ENCODE measurements at regions not wholly inside any gene's neighbourhood (a gene's known extent, or its start where the extent isn't known, plus 50 kb on each side); places are given as distances from the start of the nearest gene placed in this dataset.
A peak's percentile ranks its signal among the peaks of the same experiment; 100 is the strongest.

DNA sequence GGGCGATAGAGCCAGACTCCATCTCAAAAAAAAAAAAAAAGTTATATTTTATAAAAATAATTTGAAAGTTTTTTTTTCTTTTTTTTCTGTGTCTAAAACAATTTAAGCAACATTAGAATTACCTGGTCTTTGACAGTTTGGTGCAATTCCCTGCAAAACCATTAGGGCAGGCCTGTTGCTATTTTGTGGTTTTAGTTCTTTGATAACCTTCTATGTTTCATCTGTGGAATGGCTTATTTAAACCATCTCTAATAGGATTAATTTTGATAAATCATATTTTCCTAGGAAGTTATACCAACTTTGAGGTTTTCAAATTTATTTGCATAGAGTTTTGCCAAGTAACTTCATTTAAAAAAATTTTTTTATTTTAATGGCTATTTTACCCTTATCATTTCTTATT is 141.2 kb upstream of the TWIST2 start:
- Histone ChIP-seq H3K4me1 (peaks cover 0 to 19% (median 2%) of the 10 kb centered on the region in 4 donors), H3K27ac (no peak overlapping the region), H3K4me3 (no peak overlapping the region), H3K9me3 (no peaks in the 10 kb centered on the region), H3K36me3 (no peaks in the 10 kb centered on the region), H3K27me3 (no peaks in the 10 kb centered on the region)
- intact Hi-C loops (cut with DNase I; ENCODE audit: low total_unique reads), result no loop called here
- TF ChIP-seq, protein P1, sequence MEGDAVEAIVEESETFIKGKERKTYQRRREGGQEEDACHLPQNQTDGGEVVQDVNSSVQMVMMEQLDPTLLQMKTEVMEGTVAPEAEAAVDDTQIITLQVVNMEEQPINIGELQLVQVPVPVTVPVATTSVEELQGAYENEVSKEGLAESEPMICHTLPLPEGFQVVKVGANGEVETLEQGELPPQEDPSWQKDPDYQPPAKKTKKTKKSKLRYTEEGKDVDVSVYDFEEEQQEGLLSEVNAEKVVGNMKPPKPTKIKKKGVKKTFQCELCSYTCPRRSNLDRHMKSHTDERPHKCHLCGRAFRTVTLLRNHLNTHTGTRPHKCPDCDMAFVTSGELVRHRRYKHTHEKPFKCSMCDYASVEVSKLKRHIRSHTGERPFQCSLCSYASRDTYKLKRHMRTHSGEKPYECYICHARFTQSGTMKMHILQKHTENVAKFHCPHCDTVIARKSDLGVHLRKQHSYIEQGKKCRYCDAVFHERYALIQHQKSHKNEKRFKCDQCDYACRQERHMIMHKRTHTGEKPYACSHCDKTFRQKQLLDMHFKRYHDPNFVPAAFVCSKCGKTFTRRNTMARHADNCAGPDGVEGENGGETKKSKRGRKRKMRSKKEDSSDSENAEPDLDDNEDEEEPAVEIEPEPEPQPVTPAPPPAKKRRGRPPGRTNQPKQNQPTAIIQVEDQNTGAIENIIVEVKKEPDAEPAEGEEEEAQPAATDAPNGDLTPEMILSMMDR (IDR thresholded peaks at IDR 0.05), result peak; percentile 6 to 7
- DNase-seq, result no peak

DNA sequence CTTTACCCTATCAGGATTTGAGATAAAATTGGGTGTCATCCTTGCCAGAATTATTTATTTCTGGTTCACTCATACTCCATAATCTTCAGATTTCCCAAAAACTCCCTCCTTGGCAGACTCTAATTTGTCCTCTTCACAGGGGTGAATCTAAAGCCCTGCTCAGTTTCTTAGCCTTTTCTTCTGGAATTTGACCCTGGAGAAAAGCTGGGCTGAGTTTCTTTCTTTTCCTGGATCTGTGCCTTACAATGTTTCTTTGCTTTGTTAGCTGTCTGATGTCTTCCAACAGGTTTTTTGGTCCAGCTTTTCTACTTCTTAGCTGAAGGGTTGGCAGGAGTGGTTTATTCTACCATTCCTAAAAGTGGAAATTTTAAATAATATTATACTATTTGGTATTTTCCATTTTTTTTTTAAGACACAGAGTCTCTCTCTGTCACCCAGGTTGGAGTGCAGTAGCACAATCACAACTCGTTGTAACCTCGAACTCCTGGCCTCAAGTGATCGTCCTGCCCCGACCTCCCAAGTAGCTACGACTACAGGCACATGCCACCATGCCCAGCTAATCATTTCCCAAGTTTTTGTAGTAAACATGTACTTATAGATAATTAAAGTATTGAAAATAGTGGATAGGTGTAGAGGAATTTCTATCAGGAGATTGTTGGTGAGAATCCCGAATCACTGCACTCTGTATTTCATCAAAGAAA is 138.4 kb upstream of the TWIST2 start:
- Histone ChIP-seq H3K4me3 (no peak overlapping the region), H3K4me1 (peaks cover 0 to 26% (median 4%) of the 10 kb centered on the region in 4 donors), H3K27ac (no peak overlapping the region), H3K36me3 (no peaks in the 10 kb centered on the region), H3K27me3 (no peaks in the 10 kb centered on the region), H3K9me3 (no peaks in the 10 kb centered on the region)
- TF ChIP-seq, protein P1 (IDR thresholded peaks at IDR 0.05), result no peak
- DNase-seq, result peak in 1 of 2 donors; percentile 28
- intact Hi-C loops (cut with DNase I; ENCODE audit: low total_unique reads), result loop anchor here (10.0 kb wide), 1 partner anchor 235 kb away; no protein-coding TSS in a partner anchor

DNA sequence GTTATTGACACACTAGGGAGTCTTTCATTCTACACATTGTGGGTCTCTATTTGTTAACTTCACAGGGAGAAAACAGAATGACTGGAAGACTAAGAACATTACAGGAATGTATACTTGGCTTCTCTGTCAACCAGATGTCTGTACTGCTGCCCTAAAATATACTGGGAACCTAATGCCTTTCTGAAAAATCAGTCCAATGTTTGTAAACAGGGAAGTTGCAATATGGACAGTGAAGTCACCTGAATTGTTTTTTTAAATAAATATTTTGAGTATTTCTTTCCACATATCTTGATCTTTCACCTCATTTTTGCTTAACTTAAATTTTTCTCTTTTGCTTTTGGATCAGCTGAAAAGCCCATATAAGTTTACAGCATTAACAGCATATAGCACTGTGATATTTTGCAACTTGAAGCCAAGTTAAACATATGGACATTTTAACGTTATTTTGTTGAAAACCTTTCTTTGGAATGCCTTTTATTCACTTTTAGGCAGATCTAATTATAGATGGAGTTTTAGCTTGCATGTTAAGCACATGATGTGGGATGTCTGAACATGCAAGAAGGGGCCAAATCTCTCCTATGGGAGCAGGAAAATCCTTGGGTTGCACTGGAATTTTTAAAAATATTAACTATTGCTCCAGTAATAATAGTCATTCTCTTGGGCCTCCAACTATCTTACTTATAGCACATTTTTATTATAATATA is 137.7 kb upstream of the TWIST2 start:
- Histone ChIP-seq H3K4me1 (peaks cover 0 to 26% (median 4%) of the 10 kb centered on the region in 4 donors), H3K9me3 (no peaks in the 10 kb centered on the region), H3K27ac (no peak overlapping the region), H3K27me3 (no peaks in the 10 kb centered on the region), H3K4me3 (no peak overlapping the region), H3K36me3 (no peaks in the 10 kb centered on the region)
- no peak for DNase-seq
- TF ChIP-seq, protein P1 (IDR thresholded peaks at IDR 0.05), result no peak
- intact Hi-C loops (cut with DNase I; ENCODE audit: low total_unique reads), result loop anchor here (10.0 kb wide), 1 partner anchor 235 kb away; no protein-coding TSS in a partner anchor

GRCh38 chr2:238710787-238711186 is 137.1 kb upstream of the TWIST2 start:
- intact Hi-C loops (cut with DNase I; ENCODE audit: low total_unique reads), result loop anchor here (10.0 kb wide), 1 partner anchor 234 kb away; no protein-coding TSS in a partner anchor
- Histone ChIP-seq H3K27ac (no peak overlapping the region), H3K4me1 (peaks cover 0 to 26% (median 4%) of the 10 kb centered on the region in 4 donors)

GRCh38 chr2:238711346-238711745 is 136.5 kb upstream of the TWIST2 start:
- peaks cover 0 to 2% of the 10 kb centered on the region in 2 donors for H3K27me3 ChIP-seq
- H3K36me3 ChIP-seq, result no peaks in the 10 kb centered on the region
- TF ChIP-seq, protein P1 (IDR thresholded peaks at IDR 0.05), result no peak
- peak in 1 of 2 donors; percentile 27 for DNase-seq
- intact Hi-C loops (cut with DNase I; ENCODE audit: low total_unique reads), result loop anchor here (10.0 kb wide), 1 partner anchor 233 kb away; no protein-coding TSS in a partner anchor
- H3K4me1 ChIP-seq, result peaks cover 0 to 26% (median 4%) of the 10 kb centered on the region in 4 donors
- H3K9me3 ChIP-seq, result no peaks in the 10 kb centered on the region
- no peak overlapping the region for H3K4me3 ChIP-seq
- H3K27ac ChIP-seq, result no peak overlapping the region

More at GRCh38 chr2:238710787-238711186, 137.1 kb upstream of the TWIST2 start:
- no peaks in the 10 kb centered on the region for H3K9me3 ChIP-seq
- H3K27me3 ChIP-seq, result no peaks in the 10 kb centered on the region
- peak in 1 of 2 donors; percentile 41 for DNase-seq
- H3K4me3 ChIP-seq, result no peak overlapping the region
- no peaks in the 10 kb centered on the region for H3K36me3 ChIP-seq
- TF ChIP-seq, protein P1 (IDR thresholded peaks at IDR 0.05), result no peak
